IPS DF 4.7 (cell line): ENCODE measurements at regions not wholly inside any gene's neighbourhood (a gene's known extent, or its start where the extent isn't known, plus 50 kb on each side); places are given as distances from the start of the nearest gene placed in this dataset.
"Not testable (repeated sequence)": the region's sequence is repeated elsewhere in the genome, so short reads cannot be mapped to it uniquely, and the experiment has no call there.

Experiments
- DNase-seq: peaks from one replicate; pipeline ENCODE4 v3.0.0-alpha.2; 2013; ENCODE audit warnings: low spot score; ENCODE audit errors: extremely low read depth

DNA sequence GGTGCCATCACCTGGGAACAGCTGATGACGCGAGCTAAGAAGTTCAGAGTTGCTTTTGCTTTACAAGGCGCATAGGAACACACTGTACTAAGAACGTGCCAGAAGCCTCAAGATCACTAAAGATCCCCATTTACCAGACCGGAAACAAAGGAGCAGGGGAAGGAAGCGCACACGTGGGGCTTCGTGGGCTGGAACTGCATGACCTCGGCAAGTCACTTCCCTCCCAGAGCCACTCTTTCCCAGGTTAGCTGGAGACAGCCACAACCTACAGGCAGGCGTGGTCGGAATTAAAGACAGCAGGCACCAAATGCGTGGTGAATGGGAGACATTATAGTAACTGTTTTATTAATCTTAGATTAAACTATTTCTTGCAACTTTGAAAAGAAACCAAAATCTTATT is 154.9 kb upstream of the IQSEC1 start:
- not testable (repeated sequence) for DNase-seq

- DNase-seq, result no peak
These were observed 154.3 kb upstream of the IQSEC1 start for GRCh38 chr3:13227315-13228165.

DNA sequence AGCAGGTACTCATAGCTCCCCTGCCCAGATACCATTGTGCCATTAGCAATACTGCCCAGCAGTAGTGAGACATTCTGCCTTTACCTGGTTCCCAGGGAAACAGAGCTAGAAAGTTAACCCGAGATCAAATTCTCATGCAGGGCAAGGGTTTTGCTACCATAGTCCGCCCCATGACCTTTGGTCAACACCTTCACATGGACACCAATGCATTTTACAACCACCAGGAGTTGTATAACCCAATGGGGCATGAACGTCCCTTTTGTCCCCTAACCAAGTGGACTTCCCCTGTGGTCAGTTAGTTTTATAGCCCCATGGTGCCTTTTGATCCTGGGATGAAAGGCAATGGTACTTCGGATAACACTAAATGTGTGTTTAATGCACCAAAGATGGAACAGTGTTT is 151.7 kb upstream of the IQSEC1 start:
- DNase-seq, result no peak

GRCh38 chr3:13223574-13224237 is 150.5 kb upstream of the IQSEC1 start:
- no peak for DNase-seq

DNA sequence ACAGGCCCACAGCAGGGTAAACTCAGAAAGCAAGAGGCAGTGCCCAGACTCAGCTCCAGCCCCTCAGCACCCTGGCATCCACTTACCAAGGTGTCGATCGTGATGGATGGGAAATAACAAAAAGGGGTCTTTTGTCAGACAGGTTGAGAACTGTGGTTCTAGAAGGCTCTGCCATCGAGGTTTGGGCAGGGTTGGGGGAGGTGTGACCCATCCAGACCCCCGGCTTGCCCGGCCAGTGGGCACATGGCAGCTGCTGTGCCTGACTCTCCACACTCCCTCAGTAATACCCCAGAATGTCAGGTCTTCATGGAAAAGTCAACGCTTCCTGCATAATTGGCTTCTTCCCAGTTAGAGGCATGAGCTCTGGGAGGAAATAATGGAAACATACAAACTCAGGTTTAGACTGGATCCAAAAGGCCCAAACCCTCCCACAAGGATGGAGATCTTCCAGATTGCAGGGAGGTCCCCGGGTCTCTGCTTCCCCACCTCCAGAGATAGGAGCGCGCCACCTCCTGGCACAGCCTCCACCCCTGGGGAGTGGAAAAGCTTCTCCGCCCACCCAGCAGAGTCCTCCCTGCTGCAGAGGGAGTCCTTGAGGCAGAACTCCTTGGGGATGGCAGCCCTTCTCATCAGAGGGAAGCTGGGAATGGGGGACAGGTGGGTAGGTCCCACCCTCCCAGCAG is 149.8 kb upstream of the IQSEC1 start:
- DNase-seq, result no peak

- DNase-seq, result no peak
These were observed 148.9 kb upstream of the IQSEC1 start for GRCh38 chr3:13222131-13222530.

DNA sequence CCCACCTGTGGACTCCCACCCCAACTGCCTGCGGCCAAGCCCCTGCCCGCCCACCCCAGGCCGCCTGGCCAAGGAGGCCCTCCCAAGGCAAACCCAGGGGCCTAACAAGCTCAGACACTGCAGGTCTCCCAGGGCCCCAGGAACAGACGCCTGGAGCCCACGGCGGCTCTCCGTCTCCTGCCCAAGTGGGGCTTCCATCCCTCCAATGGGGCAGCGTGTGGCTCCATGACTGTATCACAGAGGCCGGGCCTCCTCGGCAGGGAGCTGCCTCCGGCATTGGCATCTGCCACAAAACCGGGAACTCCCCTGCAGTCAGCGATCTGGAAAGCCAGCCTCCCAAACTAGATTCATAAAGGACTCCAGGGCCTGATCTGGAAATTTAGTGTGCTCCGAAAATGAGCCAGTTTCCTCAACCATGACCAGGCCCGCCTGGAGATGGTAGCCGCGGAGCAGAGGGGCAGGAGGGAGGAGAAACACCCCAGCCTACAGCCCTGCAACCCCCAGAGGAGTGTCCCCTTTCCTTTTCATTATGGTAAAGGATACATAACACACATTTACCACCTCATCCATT is 148.3 kb upstream of the IQSEC1 start:
- DNase-seq, result no peak

DNA sequence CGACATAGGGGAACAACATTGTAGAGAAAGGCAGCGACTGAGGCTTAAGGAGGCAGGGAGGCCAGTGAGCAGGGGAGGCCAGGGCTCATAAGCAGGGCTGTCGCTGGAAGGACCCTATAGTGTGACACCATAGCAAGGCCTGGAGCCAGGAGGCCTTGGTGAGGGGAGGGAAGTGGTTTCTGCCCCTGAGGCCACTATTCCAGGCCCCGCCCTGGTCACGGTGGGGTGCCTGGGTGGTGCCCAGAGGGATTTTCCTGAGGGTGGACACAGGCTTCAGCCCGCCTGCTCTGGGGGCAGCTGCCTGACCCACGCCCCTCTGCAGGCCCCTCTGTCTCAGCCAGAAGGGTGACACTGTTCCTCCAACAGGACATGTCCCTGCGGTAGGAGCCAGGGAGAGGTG is 147.8 kb upstream of the IQSEC1 start:
- no peak for DNase-seq

- no peak for DNase-seq
These were observed 146.7 kb upstream of the IQSEC1 start for GRCh38 chr3:13219902-13220296.

- DNase-seq, result no peak
These were observed 146.1 kb upstream of the IQSEC1 start for GRCh38 chr3:13219077-13219901.

- no peak for DNase-seq
These were observed 145.3 kb upstream of the IQSEC1 start for GRCh38 chr3:13218541-13218908.

- DNase-seq, result no peak
These were observed 144.7 kb upstream of the IQSEC1 start for GRCh38 chr3:13217736-13218540.

DNA sequence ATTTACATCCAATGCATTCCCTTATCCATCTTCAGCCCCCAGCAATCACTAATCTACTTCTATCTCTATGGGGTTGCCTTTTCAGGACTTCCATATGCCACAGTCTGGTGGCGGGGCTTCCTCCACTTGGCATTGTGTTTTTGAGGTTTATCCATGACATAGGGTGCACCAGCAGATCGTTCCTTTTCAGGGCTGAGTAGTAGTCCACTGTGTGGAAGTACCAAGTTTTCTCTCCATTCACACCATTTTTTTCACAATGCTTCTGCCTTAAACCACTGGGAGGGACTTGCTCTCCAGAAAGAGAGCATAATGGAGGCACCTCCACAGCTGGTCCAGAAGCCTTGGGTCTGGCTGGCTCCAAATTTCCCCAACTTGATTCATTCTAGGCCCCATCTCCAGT is 144.0 kb upstream of the IQSEC1 start:
- DNase-seq, result no peak

GRCh38 chr3:13215940-13216546 is 142.8 kb upstream of the IQSEC1 start:
- no peak for DNase-seq

- DNase-seq, result no peak
These were observed 141.7 kb upstream of the IQSEC1 start for GRCh38 chr3:13214847-13215472.

DNA sequence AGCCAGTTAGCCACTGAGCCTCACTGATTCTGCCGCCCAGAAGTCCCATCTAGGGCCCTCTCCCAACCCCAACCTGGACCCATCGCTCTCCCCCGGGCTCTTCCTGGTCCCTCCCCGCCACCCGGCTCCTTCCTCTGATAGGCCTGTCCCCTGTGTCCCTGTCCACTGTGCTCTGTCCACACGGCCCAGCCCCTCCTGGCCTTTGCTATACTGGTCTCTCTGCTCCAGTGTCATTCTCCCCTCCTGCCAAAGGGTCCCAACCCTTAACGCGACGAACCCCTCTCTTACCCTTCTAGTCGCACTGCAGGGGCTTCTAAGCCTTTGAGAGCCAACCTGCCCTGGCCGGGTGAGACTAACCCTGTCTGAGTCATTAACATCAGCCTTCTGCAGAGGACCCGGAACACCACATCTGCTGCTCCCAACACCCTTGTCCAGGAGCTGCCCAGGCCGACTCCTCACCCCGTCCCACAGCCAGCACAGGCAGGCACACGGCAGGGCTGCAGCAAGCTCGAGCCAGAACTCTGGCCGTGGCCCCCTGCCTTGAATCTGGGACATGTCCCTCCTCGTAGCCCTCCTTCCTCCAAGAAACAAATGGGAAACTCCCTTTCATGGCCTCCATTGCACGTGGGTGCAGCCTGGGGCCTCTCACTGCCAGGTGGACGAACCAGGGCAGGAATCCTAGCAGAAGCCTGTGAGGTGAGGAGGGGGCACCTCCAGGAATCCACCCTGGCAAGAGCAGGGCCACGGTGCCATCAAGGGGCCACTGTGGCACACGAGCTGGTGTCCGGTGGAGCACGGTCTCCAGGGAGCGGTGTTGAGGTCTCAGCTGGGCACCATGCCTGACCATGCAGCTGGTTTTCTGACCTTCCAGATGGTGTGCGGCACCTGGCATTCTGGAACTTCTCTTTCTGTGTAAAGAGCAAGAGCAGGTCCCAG is 140.9 kb upstream of the IQSEC1 start:
- DNase-seq, result no peak

DNA sequence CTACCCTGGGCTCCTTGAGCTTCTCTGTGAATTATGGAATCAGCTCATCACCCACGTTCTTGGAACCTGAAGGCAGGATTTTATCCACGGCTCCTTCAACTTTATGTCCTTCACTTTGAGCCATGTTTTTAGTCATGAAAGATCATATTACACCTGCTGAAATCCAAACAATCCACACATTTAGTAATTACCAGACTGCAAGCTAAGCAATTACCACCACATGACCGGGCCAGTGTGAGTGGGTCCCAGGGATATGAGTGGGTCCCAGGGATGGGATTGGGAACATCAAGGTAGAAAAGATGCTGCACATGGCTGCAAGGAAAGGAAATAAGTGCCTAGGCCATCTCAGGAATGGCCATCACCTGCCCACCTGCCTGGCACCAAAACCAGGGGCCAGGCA is 140.3 kb upstream of the IQSEC1 start:
- DNase-seq, result no peak

DNA sequence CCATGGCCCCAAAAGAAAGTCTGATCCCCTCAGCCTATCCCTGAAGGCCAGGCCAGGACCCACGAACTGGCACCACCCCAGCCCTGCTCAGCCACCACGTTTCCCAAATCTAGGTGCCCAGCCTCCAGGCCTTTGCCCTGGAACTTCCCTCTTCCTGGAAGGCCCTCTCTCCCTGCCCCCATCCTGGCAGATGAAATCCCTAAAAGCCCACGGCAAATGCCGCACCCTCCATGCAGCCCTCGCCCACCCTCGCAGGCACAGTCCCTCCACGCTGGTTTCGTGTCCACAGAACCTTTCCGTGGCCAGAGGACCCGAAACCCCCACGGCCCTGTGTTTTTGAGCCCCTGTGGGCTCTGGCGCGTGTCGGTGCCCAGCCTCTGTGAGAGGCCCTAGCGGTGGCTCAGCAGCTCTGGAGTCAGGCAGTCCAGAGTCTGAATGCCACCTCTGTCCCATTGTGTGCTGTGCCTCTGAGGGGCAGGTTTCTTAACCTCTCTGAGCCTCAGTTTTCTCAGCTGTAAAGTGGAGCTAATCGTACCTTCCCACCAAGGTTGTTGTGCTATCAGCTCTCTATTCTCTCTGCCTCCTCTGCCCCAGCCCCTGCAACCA is 138.5 kb upstream of the IQSEC1 start:
- DNase-seq, result no peak
